Activated T-helper 1 cell treated with Interleukin-2 at 50 U/mL for 16 hours (primary cell): ENCODE measurements at regions not wholly inside any gene's neighbourhood (a gene's known extent, or its start where the extent isn't known, plus 50 kb on each side); places are given as distances from the start of the nearest gene placed in this dataset.

ENCODE experiments used
- DNase-seq: peaks from one replicate; pipeline ENCODE4 v3.0.0-alpha.2; 2020; ENCODE audit warnings: low read depth

- no peak for DNase-seq
Measured at GRCh38 chr5:2240118-2240904, 357.6 kb upstream of the IRX4 start.

GRCh38 chr5:2239201-2239910, 356.6 kb upstream of the IRX4 start:
- DNase-seq, result no peak

GRCh38 chr5:2238732-2239131, 356.0 kb upstream of the IRX4 start:
- no peak for DNase-seq

- DNase-seq, result no peak
Measured at GRCh38 chr5:2227433-2227832, 344.7 kb upstream of the IRX4 start.

GRCh38 chr5:2224689-2225088, 342.0 kb upstream of the IRX4 start:
- no peak for DNase-seq

- no peak for DNase-seq
Measured at GRCh38 chr5:2223303-2223702, 340.6 kb upstream of the IRX4 start.

GRCh38 chr5:2222246-2222992, 339.7 kb upstream of the IRX4 start:
- no peak for DNase-seq

- no peak for DNase-seq
Measured at GRCh38 chr5:2221450-2221849, 338.7 kb upstream of the IRX4 start.

GRCh38 chr5:2220741-2221140, 338.0 kb upstream of the IRX4 start:
- DNase-seq, result no peak

- DNase-seq, result no peak
Measured at GRCh38 chr5:2219149-2219776, 336.5 kb upstream of the IRX4 start.

- no peak for DNase-seq
Measured at GRCh38 chr5:2217219-2217618, 334.5 kb upstream of the IRX4 start.

GRCh38 chr5:2214910-2215590, 332.3 kb upstream of the IRX4 start:
- no peak for DNase-seq

GRCh38 chr5:2213121-2213730, 330.5 kb upstream of the IRX4 start:
- DNase-seq, result no peak

GRCh38 chr5:2212481-2212880, 329.8 kb upstream of the IRX4 start:
- no peak for DNase-seq

GRCh38 chr5:2208239-2208544, 325.5 kb upstream of the IRX4 start:
- DNase-seq, result no peak

- no peak for DNase-seq
Measured at GRCh38 chr5:2207416-2208238, 324.9 kb upstream of the IRX4 start.

GRCh38 chr5:2207109-2207399, 324.3 kb upstream of the IRX4 start:
- DNase-seq, result no peak

GRCh38 chr5:2206293-2207108, 323.8 kb upstream of the IRX4 start:
- DNase-seq, result no peak

- no peak for DNase-seq
Measured at GRCh38 chr5:2205596-2206226, 323.0 kb upstream of the IRX4 start.

- DNase-seq, result no peak
Measured at GRCh38 chr5:2205185-2205585, 322.5 kb upstream of the IRX4 start.
